BE2C (cell line): ENCODE measurements at regions not wholly inside any gene's neighbourhood (a gene's known extent, or its start where the extent isn't known, plus 50 kb on each side); places are given as distances from the start of the nearest gene placed in this dataset.

Experiments used
- DNase-seq: peaks from one replicate; pipeline ENCODE4 v3.0.0-alpha.2; 2020
- H3K27me3 ChIP-seq: fragments of 250-450 bp; sonication (Bioruptor Pico); 2 replicates; pipeline ENCODE4 v1.5.1; 2020; ENCODE audit warnings: mild to moderate bottlenecking
- H3K36me3 ChIP-seq: fragments of 250-450 bp; sonication (Bioruptor Pico); 2 replicates; pipeline ENCODE4 v1.5.1; 2020; ENCODE audit warnings: mild to moderate bottlenecking
- H3K4me1 ChIP-seq: fragments of 250-450 bp; sonication (Bioruptor Pico); 2 replicates; pipeline ENCODE4 v1.5.1; 2020
- H3K4me3 ChIP-seq: 2 replicates; pipeline ENCODE4 v1.5.1; 2011; ENCODE audit warnings: low read depth, low read length
- H3K9me3 ChIP-seq: fragments of 250-450 bp; sonication (Bioruptor Pico); 2 replicates; pipeline ENCODE4 v1.5.1; 2020
- CTCF ChIP-seq: IDR thresholded peaks from 2 replicates; pipeline ENCODE4 v1.5.1; 2012; ENCODE audit warnings: mild to moderate bottlenecking, low read depth, low read length

GRCh38 chr1:38132681-38133080, 86.1 kb upstream of the POU3F1 start:
- Histone ChIP-seq H3K36me3 (no peaks in the 10 kb centered on the region), H3K9me3 (no peaks in the 10 kb centered on the region), H3K27me3 (peaks cover 18% of the 10 kb centered on the region), H3K4me1 (no peaks in the 10 kb centered on the region), H3K4me3 (no peak overlapping the region)
- TF ChIP-seq CTCF: no peak
- DNase-seq: no peak

DNA sequence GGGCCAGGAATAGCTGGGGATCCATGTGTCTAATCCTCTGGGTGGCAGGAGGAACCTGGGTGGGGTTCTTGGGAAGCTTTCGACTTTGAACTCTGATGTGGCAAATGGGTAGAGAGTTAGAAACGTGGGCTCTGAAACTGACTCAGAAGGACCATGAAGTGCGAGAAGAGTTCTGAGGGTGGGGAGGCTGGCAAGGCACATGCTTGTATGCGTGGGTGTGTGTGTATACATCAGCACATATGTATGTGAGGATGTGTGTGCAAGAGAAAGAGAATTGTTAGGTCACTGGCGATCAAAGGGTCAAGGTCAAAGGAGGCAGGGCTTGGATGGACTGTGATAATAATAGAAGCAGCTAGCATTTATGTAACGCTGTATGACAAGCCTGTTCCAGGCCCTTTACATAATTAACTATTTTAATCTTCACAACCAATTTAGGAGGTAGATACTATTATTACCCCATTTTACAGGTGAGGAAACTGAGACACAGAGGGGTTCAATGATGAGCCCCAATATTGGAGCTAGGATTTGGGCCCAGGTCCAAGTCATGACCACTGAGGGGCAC, 84.5 kb upstream of the POU3F1 start:
- Histone ChIP-seq H3K9me3 (no peaks in the 10 kb centered on the region), H3K36me3 (no peaks in the 10 kb centered on the region), H3K27me3 (peaks cover 18% of the 10 kb centered on the region), H3K4me1 (no peaks in the 10 kb centered on the region), H3K4me3 (no peak overlapping the region)
- DNase-seq: no peak
- TF ChIP-seq CTCF: no peak

GRCh38 chr1:38129971-38130370, 83.4 kb upstream of the POU3F1 start:
- Histone ChIP-seq H3K9me3 (no peaks in the 10 kb centered on the region), H3K4me3 (no peak overlapping the region), H3K27me3 (peaks cover 13% of the 10 kb centered on the region), H3K4me1 (no peaks in the 10 kb centered on the region), H3K36me3 (no peaks in the 10 kb centered on the region)
- no peak for TF ChIP-seq CTCF
- no peak for DNase-seq

DNA sequence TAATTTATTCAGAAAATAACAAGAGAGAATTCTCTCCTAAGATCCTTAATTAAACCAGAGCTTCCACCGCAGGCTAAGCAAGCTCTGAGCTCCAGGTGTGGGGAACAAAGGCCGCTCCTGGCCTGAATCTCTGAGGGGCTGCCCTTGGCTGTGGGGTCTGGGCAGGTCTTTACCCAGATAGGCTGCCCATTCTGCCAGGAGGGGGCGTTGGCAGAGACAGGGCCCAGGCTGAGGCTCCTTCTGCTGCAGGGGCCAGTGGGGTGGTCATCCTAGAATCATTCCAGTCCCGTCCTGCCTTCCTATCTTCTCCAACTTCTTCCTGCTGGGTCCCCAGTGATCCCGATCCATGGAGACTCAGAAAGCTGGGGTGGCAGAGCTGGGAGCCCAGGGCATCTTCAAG, 82.9 kb upstream of the POU3F1 start:
- no peak for DNase-seq
- Histone ChIP-seq H3K27me3 (peaks cover 8% of the 10 kb centered on the region), H3K36me3 (no peaks in the 10 kb centered on the region), H3K4me3 (no peak overlapping the region), H3K9me3 (no peaks in the 10 kb centered on the region), H3K4me1 (no peaks in the 10 kb centered on the region)
- peak; percentile 18; the same call in 1 of the 2 replicates for TF ChIP-seq CTCF

DNA sequence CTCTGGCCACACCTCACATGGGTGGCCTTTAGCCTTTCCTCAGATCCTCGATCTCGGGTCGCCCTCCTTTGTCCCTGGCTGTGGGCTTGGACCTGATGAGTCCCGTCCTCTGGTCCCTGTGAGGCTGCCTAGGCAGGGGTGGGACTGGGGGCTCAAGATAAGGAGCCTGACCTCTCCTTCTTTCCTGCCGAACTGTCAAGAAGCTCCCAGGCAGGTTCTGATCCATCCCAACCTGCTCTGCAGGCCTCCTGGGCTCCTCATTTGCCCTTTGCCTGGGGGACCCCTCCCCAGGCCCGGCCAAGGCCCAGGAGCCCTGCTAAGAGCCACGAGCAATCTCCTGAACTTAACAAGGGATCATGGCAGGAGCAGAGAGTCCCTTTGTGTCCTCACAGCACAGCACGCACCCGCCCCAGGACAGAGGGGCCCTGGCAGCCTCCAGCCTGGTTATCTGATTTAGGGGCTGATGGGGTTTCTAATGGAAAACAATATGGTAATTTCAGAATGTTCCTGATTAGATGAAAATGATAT, 82.4 kb upstream of the POU3F1 start:
- no peak overlapping the region for H3K4me3 ChIP-seq
- peaks cover 4% of the 10 kb centered on the region for H3K27me3 ChIP-seq
- no peaks in the 10 kb centered on the region for H3K4me1 ChIP-seq
- no peak for TF ChIP-seq CTCF
- no peaks in the 10 kb centered on the region for H3K9me3 ChIP-seq
- DNase-seq: no peak
- H3K36me3 ChIP-seq: no peaks in the 10 kb centered on the region

GRCh38 chr1:38128511-38128910, 81.9 kb upstream of the POU3F1 start:
- H3K4me1 ChIP-seq: no peaks in the 10 kb centered on the region
- peaks cover 2% of the 10 kb centered on the region for H3K27me3 ChIP-seq
- no peaks in the 10 kb centered on the region for H3K9me3 ChIP-seq
- H3K36me3 ChIP-seq: no peaks in the 10 kb centered on the region
- no peak for TF ChIP-seq CTCF
- DNase-seq: no peak
- H3K4me3 ChIP-seq: no peak overlapping the region
